ENCODE measurements at regions not wholly inside any gene's neighbourhood (a gene's known extent, or its start where the extent isn't known, plus 50 kb on each side); places are given as distances from the start of the nearest gene placed in this dataset.

DNA sequence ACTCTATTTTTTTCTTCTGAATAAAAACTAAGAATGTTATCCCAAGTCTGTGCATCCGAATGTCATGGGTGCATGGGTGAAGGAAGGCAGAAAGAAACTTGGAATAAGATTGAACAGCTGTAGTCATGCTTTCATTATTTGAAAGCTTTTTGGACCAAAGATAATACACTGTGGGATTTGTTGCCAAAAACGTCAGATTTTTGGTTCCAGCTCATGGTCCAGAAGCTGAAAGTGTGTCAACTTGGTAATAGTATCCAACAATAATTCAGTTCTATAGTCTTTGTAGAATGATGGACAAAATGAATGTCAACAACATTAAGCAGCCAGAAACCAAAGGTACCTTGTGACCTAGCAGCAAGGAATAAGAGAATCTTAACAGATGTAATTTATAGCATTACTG is 327.9 kb upstream of the ADAMTS9 start:
- TF ChIP-seq, protein P1, sequence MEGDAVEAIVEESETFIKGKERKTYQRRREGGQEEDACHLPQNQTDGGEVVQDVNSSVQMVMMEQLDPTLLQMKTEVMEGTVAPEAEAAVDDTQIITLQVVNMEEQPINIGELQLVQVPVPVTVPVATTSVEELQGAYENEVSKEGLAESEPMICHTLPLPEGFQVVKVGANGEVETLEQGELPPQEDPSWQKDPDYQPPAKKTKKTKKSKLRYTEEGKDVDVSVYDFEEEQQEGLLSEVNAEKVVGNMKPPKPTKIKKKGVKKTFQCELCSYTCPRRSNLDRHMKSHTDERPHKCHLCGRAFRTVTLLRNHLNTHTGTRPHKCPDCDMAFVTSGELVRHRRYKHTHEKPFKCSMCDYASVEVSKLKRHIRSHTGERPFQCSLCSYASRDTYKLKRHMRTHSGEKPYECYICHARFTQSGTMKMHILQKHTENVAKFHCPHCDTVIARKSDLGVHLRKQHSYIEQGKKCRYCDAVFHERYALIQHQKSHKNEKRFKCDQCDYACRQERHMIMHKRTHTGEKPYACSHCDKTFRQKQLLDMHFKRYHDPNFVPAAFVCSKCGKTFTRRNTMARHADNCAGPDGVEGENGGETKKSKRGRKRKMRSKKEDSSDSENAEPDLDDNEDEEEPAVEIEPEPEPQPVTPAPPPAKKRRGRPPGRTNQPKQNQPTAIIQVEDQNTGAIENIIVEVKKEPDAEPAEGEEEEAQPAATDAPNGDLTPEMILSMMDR (conservative IDR thresholded peaks at IDR 0.05; ENCODE audit: low read depth in 2 of 2) = no peak
- TF ChIP-seq CREB1 (CRISPR knock-in tag; IDR thresholded peaks at IDR 0.05; ENCODE audit: low read depth) (no peak), EZH2 (IDR thresholded peaks at IDR 0.05; ENCODE audit: low read depth, unreplicated experiment) (no peak), EZH2phosphoT487 (IDR thresholded peaks at IDR 0.05; ENCODE audit: unreplicated experiment) (no peak), POLR2AphosphoS5 (IDR thresholded peaks at IDR 0.05; ENCODE audit: low read depth) (no peak), JUNB (IDR thresholded peaks at IDR 0.05; ENCODE audit: unreplicated experiment) (no peak), STAT1 (IDR thresholded peaks at IDR 0.05; ENCODE audit: unreplicated experiment) (no peak), ZNF114 (CRISPR knock-in tag; IDR thresholded peaks at IDR 0.05) (no peak), ZNF331 (CRISPR knock-in tag; IDR thresholded peaks at IDR 0.05; ENCODE audit: low read depth) (no peak)
- TF ChIP-seq, protein P2, sequence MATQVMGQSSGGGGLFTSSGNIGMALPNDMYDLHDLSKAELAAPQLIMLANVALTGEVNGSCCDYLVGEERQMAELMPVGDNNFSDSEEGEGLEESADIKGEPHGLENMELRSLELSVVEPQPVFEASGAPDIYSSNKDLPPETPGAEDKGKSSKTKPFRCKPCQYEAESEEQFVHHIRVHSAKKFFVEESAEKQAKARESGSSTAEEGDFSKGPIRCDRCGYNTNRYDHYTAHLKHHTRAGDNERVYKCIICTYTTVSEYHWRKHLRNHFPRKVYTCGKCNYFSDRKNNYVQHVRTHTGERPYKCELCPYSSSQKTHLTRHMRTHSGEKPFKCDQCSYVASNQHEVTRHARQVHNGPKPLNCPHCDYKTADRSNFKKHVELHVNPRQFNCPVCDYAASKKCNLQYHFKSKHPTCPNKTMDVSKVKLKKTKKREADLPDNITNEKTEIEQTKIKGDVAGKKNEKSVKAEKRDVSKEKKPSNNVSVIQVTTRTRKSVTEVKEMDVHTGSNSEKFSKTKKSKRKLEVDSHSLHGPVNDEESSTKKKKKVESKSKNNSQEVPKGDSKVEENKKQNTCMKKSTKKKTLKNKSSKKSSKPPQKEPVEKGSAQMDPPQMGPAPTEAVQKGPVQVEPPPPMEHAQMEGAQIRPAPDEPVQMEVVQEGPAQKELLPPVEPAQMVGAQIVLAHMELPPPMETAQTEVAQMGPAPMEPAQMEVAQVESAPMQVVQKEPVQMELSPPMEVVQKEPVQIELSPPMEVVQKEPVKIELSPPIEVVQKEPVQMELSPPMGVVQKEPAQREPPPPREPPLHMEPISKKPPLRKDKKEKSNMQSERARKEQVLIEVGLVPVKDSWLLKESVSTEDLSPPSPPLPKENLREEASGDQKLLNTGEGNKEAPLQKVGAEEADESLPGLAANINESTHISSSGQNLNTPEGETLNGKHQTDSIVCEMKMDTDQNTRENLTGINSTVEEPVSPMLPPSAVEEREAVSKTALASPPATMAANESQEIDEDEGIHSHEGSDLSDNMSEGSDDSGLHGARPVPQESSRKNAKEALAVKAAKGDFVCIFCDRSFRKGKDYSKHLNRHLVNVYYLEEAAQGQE (IDR thresholded peaks at IDR 0.05; ENCODE audit: unreplicated experiment) = no peak
- TF ChIP-seq, protein P3, sequence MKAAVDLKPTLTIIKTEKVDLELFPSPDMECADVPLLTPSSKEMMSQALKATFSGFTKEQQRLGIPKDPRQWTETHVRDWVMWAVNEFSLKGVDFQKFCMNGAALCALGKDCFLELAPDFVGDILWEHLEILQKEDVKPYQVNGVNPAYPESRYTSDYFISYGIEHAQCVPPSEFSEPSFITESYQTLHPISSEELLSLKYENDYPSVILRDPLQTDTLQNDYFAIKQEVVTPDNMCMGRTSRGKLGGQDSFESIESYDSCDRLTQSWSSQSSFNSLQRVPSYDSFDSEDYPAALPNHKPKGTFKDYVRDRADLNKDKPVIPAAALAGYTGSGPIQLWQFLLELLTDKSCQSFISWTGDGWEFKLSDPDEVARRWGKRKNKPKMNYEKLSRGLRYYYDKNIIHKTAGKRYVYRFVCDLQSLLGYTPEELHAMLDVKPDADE (IDR thresholded peaks at IDR 0.05) = no peak
